Nephron (organoid): ENCODE measurements at regions not wholly inside any gene's neighbourhood (a gene's known extent, or its start where the extent isn't known, plus 50 kb on each side); places are given as distances from the start of the nearest gene placed in this dataset.

ENCODE experiments used
- H3K27ac Mint-ChIP-seq, 3 experiments: 2 replicates each; pipeline ENCODE4 v1.8.0; 2020; ENCODE audit warnings: mixed read lengths in 3 of 3, mild to moderate bottlenecking in 2 of 3, moderate library complexity in 1 of 3
- H3K27me3 Mint-ChIP-seq: 2 replicates; pipeline ENCODE4 v1.8.0; 2021; ENCODE audit warnings: low read depth, mild to moderate bottlenecking, moderate library complexity, mixed read lengths
- H3K36me3 Mint-ChIP-seq: 2 replicates; pipeline ENCODE4 v1.8.0; 2020; ENCODE audit warnings: low read depth, mixed read lengths
- H3K4me1 Mint-ChIP-seq: 2 replicates; pipeline ENCODE4 v1.8.0; 2020; ENCODE audit warnings: mixed read lengths
- H3K4me3 Mint-ChIP-seq, 3 experiments: 2 replicates each; pipeline ENCODE4 v1.8.0; 2020; ENCODE audit warnings: mild to moderate bottlenecking in 3 of 3, mixed read lengths in 3 of 3, moderate library complexity in 2 of 3
- H3K9me3 Mint-ChIP-seq: 2 replicates; pipeline ENCODE4 v1.8.0; 2020; ENCODE audit warnings: mixed read lengths
- TF ChIP-seq, protein P1 (sequence below), 3 experiments: fragments of 200-600 bp; sonication (generic); IDR thresholded peaks; one replicate each; pipeline ENCODE4 v1.5.0; 2021; ENCODE audit warnings: antibody characterized with exemption in 3 of 3; ENCODE audit not compliant: unreplicated experiment in 3 of 3

DNA sequence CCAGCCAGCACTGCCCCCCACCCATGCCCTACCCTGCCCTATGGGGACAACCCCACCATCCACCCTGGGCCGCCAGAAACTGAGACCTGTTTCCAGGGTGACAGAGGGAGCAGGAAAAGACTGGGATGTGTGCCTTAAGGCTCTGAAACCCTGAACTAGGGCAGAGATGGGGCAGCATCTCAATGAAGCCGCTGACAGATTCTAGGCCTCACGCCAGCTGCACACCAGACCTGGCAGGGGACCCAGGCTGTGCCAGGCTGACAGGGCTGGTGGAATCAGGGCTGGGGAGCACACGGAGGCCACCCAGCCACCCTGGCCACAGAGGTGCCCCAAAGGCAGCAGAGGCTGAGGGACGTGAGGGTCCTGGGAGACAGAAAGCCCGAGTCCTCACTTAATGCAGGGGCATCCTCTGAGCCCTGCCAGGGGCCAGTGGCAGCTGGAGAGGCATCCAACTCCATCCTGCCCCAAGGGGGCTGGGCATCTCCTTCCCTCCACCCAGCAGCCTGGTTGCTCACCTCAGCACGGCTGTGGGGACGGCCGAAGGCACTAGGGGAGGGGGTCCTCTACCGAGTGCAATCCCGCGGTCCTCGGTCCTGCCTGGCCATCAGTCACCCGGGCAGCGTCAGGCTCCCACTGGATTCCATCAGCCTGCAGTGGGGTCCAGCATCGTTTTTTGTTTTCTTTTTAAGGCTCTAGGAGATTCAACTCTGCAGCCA lies 169.2 kb downstream of the ZFP36L2 start:
- Mint-ChIP-seq H3K27ac (peak overlapping the region; percentile 82 to 92 (median 90)), H3K36me3 (peaks cover 11% of the 10 kb centered on the region), H3K27me3 (peaks cover 6% of the 10 kb centered on the region), H3K4me3 (no peak overlapping the region), H3K9me3 (peaks cover 14% of the 10 kb centered on the region), H3K4me1 (peaks cover 61% of the 10 kb centered on the region)
- TF ChIP-seq, protein P1, sequence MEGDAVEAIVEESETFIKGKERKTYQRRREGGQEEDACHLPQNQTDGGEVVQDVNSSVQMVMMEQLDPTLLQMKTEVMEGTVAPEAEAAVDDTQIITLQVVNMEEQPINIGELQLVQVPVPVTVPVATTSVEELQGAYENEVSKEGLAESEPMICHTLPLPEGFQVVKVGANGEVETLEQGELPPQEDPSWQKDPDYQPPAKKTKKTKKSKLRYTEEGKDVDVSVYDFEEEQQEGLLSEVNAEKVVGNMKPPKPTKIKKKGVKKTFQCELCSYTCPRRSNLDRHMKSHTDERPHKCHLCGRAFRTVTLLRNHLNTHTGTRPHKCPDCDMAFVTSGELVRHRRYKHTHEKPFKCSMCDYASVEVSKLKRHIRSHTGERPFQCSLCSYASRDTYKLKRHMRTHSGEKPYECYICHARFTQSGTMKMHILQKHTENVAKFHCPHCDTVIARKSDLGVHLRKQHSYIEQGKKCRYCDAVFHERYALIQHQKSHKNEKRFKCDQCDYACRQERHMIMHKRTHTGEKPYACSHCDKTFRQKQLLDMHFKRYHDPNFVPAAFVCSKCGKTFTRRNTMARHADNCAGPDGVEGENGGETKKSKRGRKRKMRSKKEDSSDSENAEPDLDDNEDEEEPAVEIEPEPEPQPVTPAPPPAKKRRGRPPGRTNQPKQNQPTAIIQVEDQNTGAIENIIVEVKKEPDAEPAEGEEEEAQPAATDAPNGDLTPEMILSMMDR (IDR thresholded peaks at IDR 0.05; ENCODE audit: unreplicated experiment in 3 of 3) = no peak

DNA sequence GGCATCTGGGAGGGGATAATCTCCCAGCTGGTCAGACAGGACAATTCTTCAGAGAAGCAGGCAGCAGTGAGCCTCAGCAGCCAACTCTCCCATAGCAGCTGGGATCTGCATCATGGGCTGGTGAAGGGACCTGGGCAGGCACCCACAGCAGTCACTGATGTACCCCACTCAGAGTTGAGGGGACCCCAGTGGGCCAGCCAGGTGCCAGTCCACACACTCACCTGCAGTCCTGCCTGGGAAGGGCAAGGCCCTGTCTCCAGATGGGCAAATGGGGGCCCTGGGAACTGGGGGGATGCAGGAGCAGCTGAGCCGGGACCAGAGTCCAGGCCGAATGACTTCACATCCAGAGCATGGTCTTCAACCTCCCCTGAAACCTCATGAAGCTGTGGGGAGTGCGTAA lies 170.4 kb downstream of the ZFP36L2 start:
- H3K36me3 Mint-ChIP-seq = peaks cover 2% of the 10 kb centered on the region
- H3K9me3 Mint-ChIP-seq = peaks cover 5% of the 10 kb centered on the region
- TF ChIP-seq, protein P1 (IDR thresholded peaks at IDR 0.05; ENCODE audit: unreplicated experiment in 3 of 3) = no peak
- H3K27ac Mint-ChIP-seq = peak overlapping the region in 2 of 3 experiments; percentile 65 to 74
- no peak overlapping the region for H3K4me3 Mint-ChIP-seq
- peaks cover 6% of the 10 kb centered on the region for H3K27me3 Mint-ChIP-seq
- peaks cover 66% of the 10 kb centered on the region for H3K4me1 Mint-ChIP-seq

DNA sequence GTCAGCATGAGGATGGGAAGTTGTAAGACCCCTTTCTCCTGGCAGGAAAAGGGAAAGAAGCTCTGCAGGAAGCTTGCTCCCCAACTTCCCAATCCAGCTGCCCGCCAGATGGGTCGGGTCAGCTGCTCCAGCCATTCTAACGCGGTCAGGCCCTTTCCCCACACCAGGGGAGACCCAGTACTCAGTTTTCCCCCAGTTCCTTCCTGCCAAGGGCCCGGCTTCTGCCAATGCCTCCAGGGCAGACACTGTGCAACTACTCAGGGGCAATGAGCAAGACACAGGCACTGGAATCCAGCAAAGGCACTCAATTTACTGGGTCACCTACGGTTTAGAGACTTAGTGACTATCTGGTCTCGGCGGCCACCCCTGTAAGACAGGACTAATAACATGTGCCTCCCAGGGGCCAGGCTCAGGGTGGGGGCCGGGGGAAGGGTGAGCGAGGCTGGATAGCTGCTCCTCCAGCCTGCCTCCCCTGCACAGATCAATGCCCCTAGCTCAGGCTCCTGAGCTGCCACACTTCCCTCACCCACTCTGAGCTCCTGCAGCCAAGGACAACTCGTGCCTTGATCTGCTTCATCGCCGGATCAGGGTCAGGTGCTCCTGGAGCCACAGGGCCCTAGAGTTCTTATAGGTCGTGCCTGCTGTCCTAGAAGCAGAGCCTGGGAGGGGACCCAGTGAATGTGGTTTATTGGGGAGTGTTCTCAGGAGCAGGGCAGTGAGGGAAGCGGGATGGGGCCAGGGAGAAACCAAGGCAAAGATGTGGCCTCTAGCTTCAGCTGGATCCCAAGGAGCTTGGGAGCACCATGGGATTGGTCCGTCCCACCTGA lies 171.1 kb downstream of the ZFP36L2 start:
- Mint-ChIP-seq H3K36me3 (no peaks in the 10 kb centered on the region), H3K27me3 (peaks cover 6% of the 10 kb centered on the region), H3K27ac (peak overlapping the region; percentile 59 to 88 (median 74)), H3K4me3 (peak overlapping the region in 1 of 3 experiments; percentile 15), H3K4me1 (peaks cover 68% of the 10 kb centered on the region), H3K9me3 (peaks cover 3% of the 10 kb centered on the region)
- TF ChIP-seq, protein P1 (IDR thresholded peaks at IDR 0.05; ENCODE audit: unreplicated experiment in 3 of 3) = no peak

DNA sequence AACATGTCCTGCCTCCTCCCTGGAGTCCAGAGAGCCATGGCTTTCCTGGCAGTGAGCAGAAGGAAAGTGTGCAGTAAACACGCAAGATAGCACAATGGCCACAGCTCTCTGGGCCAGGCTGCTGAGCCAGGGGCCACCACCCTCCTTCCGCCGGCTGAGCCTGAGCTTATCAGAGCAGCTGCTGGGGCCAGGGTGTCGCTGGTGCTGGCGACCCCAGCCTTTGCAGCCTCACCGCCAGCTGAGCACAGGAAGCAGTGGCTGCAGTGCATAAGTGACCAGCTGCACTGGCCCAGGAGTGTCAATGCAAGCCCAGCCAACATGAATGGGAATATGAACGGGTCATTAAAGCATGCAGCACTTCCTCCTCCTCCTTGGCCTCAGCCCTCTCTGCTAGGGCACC lies 172.0 kb downstream of the ZFP36L2 start:
- Mint-ChIP-seq H3K4me1 (peaks cover 72% of the 10 kb centered on the region), H3K27me3 (peaks cover 6% of the 10 kb centered on the region), H3K4me3 (no peak overlapping the region), H3K36me3 (no peaks in the 10 kb centered on the region), H3K9me3 (no peaks in the 10 kb centered on the region), H3K27ac (peak overlapping the region; percentile 70 to 88 (median 74))
- TF ChIP-seq, protein P1 (IDR thresholded peaks at IDR 0.05; ENCODE audit: unreplicated experiment in 3 of 3) = no peak

DNA sequence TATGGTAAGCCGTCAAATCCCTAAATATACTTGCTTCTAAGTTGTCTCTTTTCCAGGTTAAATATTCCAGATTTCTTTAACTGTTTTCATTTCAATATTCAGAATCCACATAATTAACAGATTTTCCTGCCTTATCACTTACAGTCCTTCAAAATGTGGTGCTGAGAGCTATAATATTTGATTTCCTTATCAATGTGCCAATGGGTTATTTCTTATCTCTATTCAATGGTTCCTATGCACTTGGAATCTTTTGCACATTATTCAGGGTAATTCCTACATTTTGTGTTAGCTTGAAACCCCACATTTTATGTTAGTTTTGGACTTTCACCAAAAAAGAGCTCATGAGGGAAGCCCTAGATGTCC lies 173.5 kb downstream of the ZFP36L2 start:
- TF ChIP-seq, protein P1 (IDR thresholded peaks at IDR 0.05; ENCODE audit: unreplicated experiment in 3 of 3) = no peak
- Mint-ChIP-seq H3K27ac (peak overlapping the region; percentile 56 to 88 (median 74)), H3K27me3 (peaks cover 9% of the 10 kb centered on the region), H3K4me1 (peaks cover 65% of the 10 kb centered on the region), H3K4me3 (no peak overlapping the region), H3K9me3 (no peaks in the 10 kb centered on the region), H3K36me3 (no peaks in the 10 kb centered on the region)
